ENCODE measurements at regions not wholly inside any gene's neighbourhood (a gene's known extent, or its start where the extent isn't known, plus 50 kb on each side); places are given as distances from the start of the nearest gene placed in this dataset.

- Mint-ChIP-seq H3K27me3 (no peaks in the 10 kb centered on the region), H3K9me3 (no peaks in the 10 kb centered on the region), H3K4me1 (ENCODE audit: low read depth) (no peaks in the 10 kb centered on the region), H3K4me3 (no peak overlapping the region), H3K36me3 (ENCODE audit: low read depth) (no peaks in the 10 kb centered on the region), H3K27ac (no peak overlapping the region)
- ChIA-PET CTCF (no interaction called here), POLR2A (no interaction called here)
- TF ChIP-seq CTCF (IDR thresholded peaks at IDR 0.05), result no peak
- no peak for DNase-seq
- ATAC-seq, result no peak
- intact Hi-C loops (cut with micrococcal nuclease), result no loop called here
Observed at GRCh38 chr6:120966321-120966720, 368.0 kb downstream of the TBC1D32 start.

- ChIA-PET POLR2A (no interaction called here), CTCF (no interaction called here)
- Mint-ChIP-seq H3K27ac (no peak overlapping the region), H3K4me3 (no peak overlapping the region), H3K9me3 (no peaks in the 10 kb centered on the region), H3K36me3 (ENCODE audit: low read depth) (no peaks in the 10 kb centered on the region), H3K4me1 (ENCODE audit: low read depth) (no peaks in the 10 kb centered on the region), H3K27me3 (no peaks in the 10 kb centered on the region)
- intact Hi-C loops (cut with micrococcal nuclease), result no loop called here
- ATAC-seq (no peak), DNase-seq (no peak)
- TF ChIP-seq CTCF (IDR thresholded peaks at IDR 0.05), result no peak
Observed at GRCh38 chr6:120965814-120966213, 368.5 kb downstream of the TBC1D32 start.

GRCh38 chr6:120960761-120961160 is 373.5 kb downstream of the TBC1D32 start:
- H3K4me1 Mint-ChIP-seq (ENCODE audit: low read depth), result no peaks in the 10 kb centered on the region
- CTCF ChIA-PET, result no interaction called here
- DNase-seq (no peak), ATAC-seq (no peak)
- POLR2A ChIA-PET, result no interaction called here
- H3K36me3 Mint-ChIP-seq (ENCODE audit: low read depth), result no peaks in the 10 kb centered on the region
- H3K27me3 Mint-ChIP-seq, result no peaks in the 10 kb centered on the region
- no peak for TF ChIP-seq CTCF (IDR thresholded peaks at IDR 0.05)
- intact Hi-C loops (cut with micrococcal nuclease), result no loop called here
- no peak overlapping the region for H3K27ac Mint-ChIP-seq
- H3K4me3 Mint-ChIP-seq, result no peak overlapping the region
- H3K9me3 Mint-ChIP-seq, result no peaks in the 10 kb centered on the region

- H3K36me3 Mint-ChIP-seq (ENCODE audit: low read depth), result no peaks in the 10 kb centered on the region
- no peaks in the 10 kb centered on the region for H3K4me1 Mint-ChIP-seq (ENCODE audit: low read depth)
- no peak for TF ChIP-seq CTCF (IDR thresholded peaks at IDR 0.05)
- H3K27ac Mint-ChIP-seq, result no peak overlapping the region
- no peaks in the 10 kb centered on the region for H3K9me3 Mint-ChIP-seq
- H3K4me3 Mint-ChIP-seq, result no peak overlapping the region
- intact Hi-C loops (cut with micrococcal nuclease), result no loop called here
- H3K27me3 Mint-ChIP-seq, result no peaks in the 10 kb centered on the region
- DNase-seq (no peak), ATAC-seq (no peak)
- CTCF ChIA-PET, result interaction anchor here (0.6 kb wide), 1 partner anchor 17 kb away, joined by 3 read pairs; no protein-coding TSS in a partner anchor
- POLR2A ChIA-PET, result no interaction called here
Observed at GRCh38 chr6:120954111-120954510, 380.2 kb downstream of the TBC1D32 start.

- ATAC-seq (no peak), DNase-seq (no peak)
- Mint-ChIP-seq H3K27ac (no peak overlapping the region), H3K36me3 (ENCODE audit: low read depth) (no peaks in the 10 kb centered on the region), H3K4me1 (ENCODE audit: low read depth) (no peaks in the 10 kb centered on the region), H3K9me3 (no peaks in the 10 kb centered on the region), H3K4me3 (no peak overlapping the region), H3K27me3 (no peaks in the 10 kb centered on the region)
- no peak for TF ChIP-seq CTCF (IDR thresholded peaks at IDR 0.05)
- ChIA-PET CTCF (no interaction called here), POLR2A (no interaction called here)
- intact Hi-C loops (cut with micrococcal nuclease), result no loop called here
Observed at GRCh38 chr6:120951258-120951657, 383.0 kb downstream of the TBC1D32 start.

Measured in activated CD8-positive, alpha-beta T cell treated with anti-CD3 and anti-CD28 coated beads for 36 hours (primary cell).